ENCODE measurements at regions not wholly inside any gene's neighbourhood (a gene's known extent, or its start where the extent isn't known, plus 50 kb on each side); places are given as distances from the start of the nearest gene placed in this dataset.
"Not testable (repeated sequence)": the region's sequence is repeated elsewhere in the genome, so short reads cannot be mapped to it uniquely, and the experiment has no call there.

- TF ChIP-seq CTCF (conservative IDR thresholded peaks at IDR 0.05; ENCODE audit: control insufficient read depth, insufficient read depth, low read depth, low read length): no peak
- no peak for DNase-seq (ENCODE audit: low read depth)
- no peak overlapping the region for H3K4me3 ChIP-seq (ENCODE audit: control insufficient read depth, low read depth, low read length)
Observed at GRCh38 chr12:27133022-27133590, 50.7 kb upstream of the C12orf71 start.

GRCh38 chr12:27140478-27140969 is 58.1 kb upstream of the C12orf71 start:
- H3K4me3 ChIP-seq (ENCODE audit: control insufficient read depth, low read depth, low read length): no peak overlapping the region
- no peak for DNase-seq (ENCODE audit: low read depth)
- no peak for TF ChIP-seq CTCF (conservative IDR thresholded peaks at IDR 0.05; ENCODE audit: control insufficient read depth, insufficient read depth, low read depth, low read length)

- no peak overlapping the region for H3K4me3 ChIP-seq (ENCODE audit: control insufficient read depth, low read depth, low read length)
- peak; percentile 84 for DNase-seq (ENCODE audit: low read depth)
- TF ChIP-seq CTCF (conservative IDR thresholded peaks at IDR 0.05; ENCODE audit: control insufficient read depth, insufficient read depth, low read depth, low read length): peak; percentile 90
Observed at GRCh38 chr12:27142101-27142721, 59.8 kb upstream of the C12orf71 start.

- no peak overlapping the region for H3K4me3 ChIP-seq (ENCODE audit: control insufficient read depth, low read depth, low read length)
- TF ChIP-seq CTCF (conservative IDR thresholded peaks at IDR 0.05; ENCODE audit: control insufficient read depth, insufficient read depth, low read depth, low read length): no peak
- peak; percentile 2 for DNase-seq (ENCODE audit: low read depth)
Observed at GRCh38 chr12:27143256-27144069, 61.1 kb upstream of the C12orf71 start.

GRCh38 chr12:27145725-27146124 is 63.3 kb upstream of the C12orf71 start:
- not testable (repeated sequence) for H3K4me3 ChIP-seq (ENCODE audit: control insufficient read depth, low read depth, low read length); DNase-seq (ENCODE audit: low read depth)

- no peak overlapping the region for H3K4me3 ChIP-seq (ENCODE audit: control insufficient read depth, low read depth, low read length)
Observed at GRCh38 chr12:27148373-27148772, 66.0 kb upstream of the C12orf71 start.

More at GRCh38 chr12:27148373-27148772, 66.0 kb upstream of the C12orf71 start:
- TF ChIP-seq CTCF (conservative IDR thresholded peaks at IDR 0.05; ENCODE audit: control insufficient read depth, insufficient read depth, low read depth, low read length): no peak
- DNase-seq (ENCODE audit: low read depth): no peak
